NOMO-1 treated with DMSO at 0.1 percent for 48 hours (cell line): ENCODE measurements at regions not wholly inside any gene's neighbourhood (a gene's known extent, or its start where the extent isn't known, plus 50 kb on each side); places are given as distances from the start of the nearest gene placed in this dataset.
A peak's percentile ranks its signal among the peaks of the same experiment; 100 is the strongest.
"Not testable (repeated sequence)": the region's sequence is repeated elsewhere in the genome, so short reads cannot be mapped to it uniquely, and the experiment has no call there.

Experiments
- DNase-seq: peaks from one replicate; lab custom pipeline; 2025; ENCODE audit not compliant: unreplicated experiment; lab: John Stamatoyannopoulos, UW

- no peak for DNase-seq
Observed at GRCh38 chr6:6969761-6970223, 138.0 kb upstream of the RREB1 start.

GRCh38 chr6:6970851-6971250, 136.9 kb upstream of the RREB1 start:
- DNase-seq = no peak

GRCh38 chr6:6971369-6971768, 136.4 kb upstream of the RREB1 start:
- DNase-seq = no peak

GRCh38 chr6:6972456-6972855, 135.3 kb upstream of the RREB1 start:
- DNase-seq = no peak

GRCh38 chr6:6973721-6974120, 134.0 kb upstream of the RREB1 start:
- DNase-seq = no peak

GRCh38 chr6:6975459-6976111, 132.2 kb upstream of the RREB1 start:
- no peak for DNase-seq

- DNase-seq = no peak
Observed at GRCh38 chr6:6976193-6976592, 131.6 kb upstream of the RREB1 start.

GRCh38 chr6:6978731-6979130, 129.0 kb upstream of the RREB1 start:
- DNase-seq = no peak

- no peak for DNase-seq
Observed at GRCh38 chr6:6980999-6981597, 126.7 kb upstream of the RREB1 start.

GRCh38 chr6:6981681-6982322, 126.0 kb upstream of the RREB1 start:
- DNase-seq = no peak

GRCh38 chr6:6982663-6983062, 125.1 kb upstream of the RREB1 start:
- DNase-seq = no peak

GRCh38 chr6:6984585-6985366, 123.0 kb upstream of the RREB1 start:
- no peak for DNase-seq

GRCh38 chr6:6986344-6986743, 121.4 kb upstream of the RREB1 start:
- no peak for DNase-seq

GRCh38 chr6:6987749-6988148, 120.0 kb upstream of the RREB1 start:
- peak; percentile 66 for DNase-seq

- DNase-seq = not testable (repeated sequence)
Observed at GRCh38 chr6:6990059-6990458, 117.7 kb upstream of the RREB1 start.

- DNase-seq = no peak
Observed at GRCh38 chr6:6993503-6994237, 114.1 kb upstream of the RREB1 start.

- no peak for DNase-seq
Observed at GRCh38 chr6:6994796-6995195, 113.0 kb upstream of the RREB1 start.

- no peak for DNase-seq
Observed at GRCh38 chr6:6995328-6995727, 112.4 kb upstream of the RREB1 start.

GRCh38 chr6:6996124-6996523, 111.6 kb upstream of the RREB1 start:
- no peak for DNase-seq

- DNase-seq = no peak
Observed at GRCh38 chr6:6997263-6998193, 110.2 kb upstream of the RREB1 start.
